H9 (cell line): ENCODE measurements at regions not wholly inside any gene's neighbourhood (a gene's known extent, or its start where the extent isn't known, plus 50 kb on each side); places are given as distances from the start of the nearest gene placed in this dataset.

Source experiments
- DNase-seq: peaks from one replicate; pipeline ENCODE4 v3.0.0-alpha.2; 2017
- H2AFZ ChIP-seq: one replicate; pipeline ENCODE4 v1.6.1; 2013; ENCODE audit warnings: mild to moderate bottlenecking, low read length, control low read depth, moderate library complexity
- H2AK5ac ChIP-seq: 2 replicates; pipeline ENCODE4 v1.6.1; 2013; ENCODE audit warnings: low read length, control low read depth, mixed read lengths; ENCODE audit not compliant: insufficient read length
- H2BK120ac ChIP-seq: one replicate; pipeline ENCODE4 v1.6.1; 2013; ENCODE audit warnings: low read depth, mild to moderate bottlenecking, low read length, control low read depth, inconsistent platforms; ENCODE audit not compliant: poor library complexity, severe bottlenecking
- H2BK12ac ChIP-seq: 2 replicates; pipeline ENCODE4 v1.6.1; 2013; ENCODE audit warnings: low read length, control low read depth, mixed read lengths, low read depth; ENCODE audit not compliant: insufficient read length
- H2BK15ac ChIP-seq: 2 replicates; pipeline ENCODE4 v1.6.1; 2013; ENCODE audit warnings: low read depth, low read length, control low read depth
- H2BK20ac ChIP-seq: one replicate; pipeline ENCODE4 v1.6.1; 2013; ENCODE audit warnings: low read depth, mild to moderate bottlenecking, low read length, control low read depth, inconsistent platforms; ENCODE audit not compliant: poor library complexity, severe bottlenecking
- H2BK5ac ChIP-seq: 2 replicates; pipeline ENCODE4 v1.6.1; 2013; ENCODE audit warnings: low read length, control low read depth, mixed read lengths; ENCODE audit not compliant: insufficient read length
- H3K14ac ChIP-seq: 2 replicates; pipeline ENCODE4 v1.6.1; 2013; ENCODE audit warnings: low read length, control low read depth; ENCODE audit not compliant: insufficient read depth
- H3K18ac ChIP-seq: 2 replicates; pipeline ENCODE4 v1.6.1; 2013; ENCODE audit warnings: low read depth, mild to moderate bottlenecking, mixed read lengths, low read length, control low read depth; ENCODE audit not compliant: insufficient read length
- H3K23ac ChIP-seq: 2 replicates; pipeline ENCODE4 v1.6.1; 2013; ENCODE audit warnings: low read length, control low read depth, mixed read lengths, low read depth; ENCODE audit not compliant: insufficient read length
- H3K23me2 ChIP-seq: 2 replicates; pipeline ENCODE4 v1.6.1; 2013; ENCODE audit warnings: low read depth, mild to moderate bottlenecking, mixed read lengths, low read length, control low read depth; ENCODE audit not compliant: insufficient read length, poor library complexity, severe bottlenecking
- H3K27ac ChIP-seq: 2 replicates; pipeline ENCODE4 v1.5.1; 2013; ENCODE audit warnings: low read length, control low read depth, mixed read lengths, low read depth; ENCODE audit not compliant: insufficient read length
- H3K27me3 ChIP-seq: 2 replicates; pipeline ENCODE4 v1.6.1; 2013; ENCODE audit warnings: low read length, control low read depth, inconsistent platforms; ENCODE audit not compliant: insufficient read depth
- H3K4ac ChIP-seq: 2 replicates; pipeline ENCODE4 v1.6.1; 2013; ENCODE audit warnings: low read depth, mild to moderate bottlenecking, control low read depth, inconsistent platforms, low read length, moderate library complexity
- H3K4me1 ChIP-seq: 2 replicates; pipeline ENCODE4 v1.6.1; 2013; ENCODE audit warnings: low read length, control low read depth, inconsistent platforms; ENCODE audit not compliant: insufficient read depth
- H3K4me2 ChIP-seq: 2 replicates; pipeline ENCODE4 v1.6.1; 2013; ENCODE audit warnings: low read length, control low read depth, mixed read lengths; ENCODE audit not compliant: insufficient read length, insufficient read depth
- H3K56ac ChIP-seq: 2 replicates; pipeline ENCODE4 v1.6.1; 2013; ENCODE audit warnings: low read depth, mild to moderate bottlenecking, mixed read lengths, low read length, control low read depth; ENCODE audit not compliant: insufficient read length
- H3K79me1 ChIP-seq: 2 replicates; pipeline ENCODE4 v1.6.1; 2013; ENCODE audit warnings: low read depth, mild to moderate bottlenecking, moderate library complexity, low read length, control low read depth, inconsistent platforms; ENCODE audit not compliant: insufficient read depth, poor library complexity, severe bottlenecking
- H3K79me2 ChIP-seq: 2 replicates; pipeline ENCODE4 v1.6.1; 2013; ENCODE audit warnings: low read length, control low read depth, inconsistent platforms; ENCODE audit not compliant: insufficient read depth
- H3K9ac ChIP-seq: 2 replicates; pipeline ENCODE4 v1.6.1; 2013; ENCODE audit warnings: low read length, control low read depth, mixed read lengths; ENCODE audit not compliant: insufficient read length; ENCODE audit errors: extremely low read depth
- H3K9me3 ChIP-seq: one replicate; pipeline ENCODE4 v1.6.1; 2013; ENCODE audit warnings: low read depth, low read length, inconsistent platforms; ENCODE audit not compliant: control insufficient read depth
- H3T11ph ChIP-seq: one replicate; pipeline ENCODE4 v1.6.1; 2013; ENCODE audit warnings: mild to moderate bottlenecking, low read length, control low read depth, inconsistent platforms
- H4K20me1 ChIP-seq: one replicate; pipeline ENCODE4 v1.6.1; 2013; ENCODE audit not compliant: control insufficient read depth, insufficient read length, insufficient read depth
- H4K5ac ChIP-seq: 2 replicates; pipeline ENCODE4 v1.6.1; 2013; ENCODE audit warnings: low read depth, mild to moderate bottlenecking, mixed read lengths, low read length, control low read depth; ENCODE audit not compliant: insufficient read length
- H4K8ac ChIP-seq: replicated peaks from 2 replicates; pipeline ENCODE4 v1.6.1; 2013; ENCODE audit warnings: low read length, control low read depth, mixed read lengths, low read depth; ENCODE audit not compliant: insufficient read length
- H4K91ac ChIP-seq: 2 replicates; pipeline ENCODE4 v1.6.1; 2013; ENCODE audit warnings: low read depth, mild to moderate bottlenecking, moderate library complexity, mixed read lengths, low read length, control low read depth; ENCODE audit not compliant: insufficient read length
- H3K27ac Mint-ChIP-seq, 3 experiments: 2 replicates in 2 of 3; 3 replicates in 1 of 3; pipeline ENCODE4 v1.8.0; 2020 to 2021; ENCODE audit warnings: mixed read lengths in 3 of 3, mild to moderate bottlenecking in 1 of 3, moderate library complexity in 1 of 3
- H3K27me3 Mint-ChIP-seq: 2 replicates; pipeline ENCODE4 v1.8.0; 2021; ENCODE audit warnings: low read depth, mild to moderate bottlenecking, moderate library complexity, mixed read lengths
- H3K36me3 Mint-ChIP-seq, 3 experiments: 2 replicates in 2 of 3; 3 replicates in 1 of 3; pipeline ENCODE4 v1.8.0; 2020 to 2021; ENCODE audit warnings: low read depth in 3 of 3, mixed read lengths in 3 of 3; ENCODE audit not compliant: insufficient read depth in 1 of 3
- H3K4me1 Mint-ChIP-seq, 2 experiments: 2 replicates each; pipeline ENCODE4 v1.8.0; 2020; ENCODE audit warnings: mixed read lengths in 2 of 2
- H3K4me3 Mint-ChIP-seq, 2 experiments: 2 replicates in 1 of 2; 3 replicates in 1 of 2; pipeline ENCODE4 v1.8.0; 2020 to 2021; ENCODE audit warnings: mild to moderate bottlenecking in 2 of 2, mixed read lengths in 2 of 2, moderate library complexity in 1 of 2
- H3K9me3 Mint-ChIP-seq, 2 experiments: 2 replicates in 1 of 2; 3 replicates in 1 of 2; pipeline ENCODE4 v1.8.0; 2020; ENCODE audit warnings: mild to moderate bottlenecking in 2 of 2, mixed read lengths in 2 of 2, moderate library complexity in 1 of 2
- WGBS: extraction: QIAGEN DNeasy Blood & Tissue Kit; methylation state at CpG from one replicate; pipeline ENCODE4 v1.1.7; 2013; ENCODE audit warnings: missing lambda C conversion rate, low lambda C conversion rate, mixed read lengths; ENCODE audit not compliant: insufficient read length; ENCODE audit errors: extremely low coverage; 5-methylcytosine and 5-hydroxymethylcytosine counted together
- TF ChIP-seq, protein P1 (sequence below): fragments of 200-600 bp; sonication (generic); conservative IDR thresholded peaks from 3 replicates; pipeline ENCODE4 v1.8.0; 2021; ENCODE audit warnings: antibody characterized with exemption, mild to moderate bottlenecking

GRCh38 chr7:26049081-26049480 lies 102.9 kb upstream of the NFE2L3 start:
- H3K4me3 Mint-ChIP-seq = no peak overlapping the region
- no peak overlapping the region for H2BK120ac ChIP-seq
- H3K56ac ChIP-seq = no peak overlapping the region
- H3K27ac Mint-ChIP-seq = no peak overlapping the region
- H2AFZ ChIP-seq = no peak overlapping the region
- H3K4me1 Mint-ChIP-seq = peaks cover 6% of the 10 kb centered on the region in 2 experiments
- H2BK15ac ChIP-seq = no peak overlapping the region
- no peaks in the 10 kb centered on the region for H3K4me1 ChIP-seq
- H4K20me1 ChIP-seq = no peaks in the 10 kb centered on the region
- no peak overlapping the region for H4K5ac ChIP-seq
- TF ChIP-seq, protein P1, sequence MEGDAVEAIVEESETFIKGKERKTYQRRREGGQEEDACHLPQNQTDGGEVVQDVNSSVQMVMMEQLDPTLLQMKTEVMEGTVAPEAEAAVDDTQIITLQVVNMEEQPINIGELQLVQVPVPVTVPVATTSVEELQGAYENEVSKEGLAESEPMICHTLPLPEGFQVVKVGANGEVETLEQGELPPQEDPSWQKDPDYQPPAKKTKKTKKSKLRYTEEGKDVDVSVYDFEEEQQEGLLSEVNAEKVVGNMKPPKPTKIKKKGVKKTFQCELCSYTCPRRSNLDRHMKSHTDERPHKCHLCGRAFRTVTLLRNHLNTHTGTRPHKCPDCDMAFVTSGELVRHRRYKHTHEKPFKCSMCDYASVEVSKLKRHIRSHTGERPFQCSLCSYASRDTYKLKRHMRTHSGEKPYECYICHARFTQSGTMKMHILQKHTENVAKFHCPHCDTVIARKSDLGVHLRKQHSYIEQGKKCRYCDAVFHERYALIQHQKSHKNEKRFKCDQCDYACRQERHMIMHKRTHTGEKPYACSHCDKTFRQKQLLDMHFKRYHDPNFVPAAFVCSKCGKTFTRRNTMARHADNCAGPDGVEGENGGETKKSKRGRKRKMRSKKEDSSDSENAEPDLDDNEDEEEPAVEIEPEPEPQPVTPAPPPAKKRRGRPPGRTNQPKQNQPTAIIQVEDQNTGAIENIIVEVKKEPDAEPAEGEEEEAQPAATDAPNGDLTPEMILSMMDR = no peak
- H3K23me2 ChIP-seq = no peaks in the 10 kb centered on the region
- no peaks in the 10 kb centered on the region for H3K9me3 ChIP-seq
- H3K23ac ChIP-seq = no peak overlapping the region
- no peak overlapping the region for H2AK5ac ChIP-seq
- H3K4ac ChIP-seq = no peak overlapping the region
- H3K27me3 ChIP-seq = no peaks in the 10 kb centered on the region
- H4K91ac ChIP-seq = no peak overlapping the region
- no peak overlapping the region for H3T11ph ChIP-seq
- no peak overlapping the region for H3K14ac ChIP-seq
- no peaks in the 10 kb centered on the region for H3K79me2 ChIP-seq
- no peak overlapping the region for H3K27ac ChIP-seq
- H3K36me3 Mint-ChIP-seq = peaks cover 0 to 3% (median 0%) of the 10 kb centered on the region in 3 experiments; a peak in 1 of 7 replicates
- H4K8ac ChIP-seq = no peak overlapping the region
- peaks cover 5 to 6% of the 10 kb centered on the region in 2 experiments; a peak in 2 of 5 replicates for H3K9me3 Mint-ChIP-seq
- no peak overlapping the region for H2BK20ac ChIP-seq
- no peak overlapping the region for H2BK12ac ChIP-seq
- no peaks in the 10 kb centered on the region; the same call in 1 of the 2 replicates for H3K27me3 Mint-ChIP-seq
- no peak overlapping the region for H3K18ac ChIP-seq
- no peaks in the 10 kb centered on the region for H3K79me1 ChIP-seq
- no peak overlapping the region for H2BK5ac ChIP-seq
- no peak for DNase-seq
- no CpG with 5 or more reads among the region's 1 CpG for WGBS
- H3K4me2 ChIP-seq = no peak overlapping the region
- no peak overlapping the region for H3K9ac ChIP-seq
